Activated T-helper 17 cell treated with anti-CD3 and anti-CD28 coated beads, Interleukin-2, amount 50 U/mL, for 72 hours (primary cell): ENCODE measurements at regions not wholly inside any gene's neighbourhood (a gene's known extent, or its start where the extent isn't known, plus 50 kb on each side); places are given as distances from the start of the nearest gene placed in this dataset.

Experiments used
- ATAC-seq: fragments of 150-1000 bp; cut with Tn5 transposase; replicated peaks from 2 replicates; pipeline ENCODE4 v1.10.0; 2021; ENCODE audit warnings: mild to moderate bottlenecking, moderate library complexity
- H3K27ac Mint-ChIP-seq: one replicate; pipeline ENCODE4 v1.8.0; 2022; ENCODE audit warnings: mixed read lengths
- H3K27me3 Mint-ChIP-seq: one replicate; pipeline ENCODE4 v1.8.0; 2022; ENCODE audit warnings: mixed read lengths
- H3K36me3 Mint-ChIP-seq: one replicate; pipeline ENCODE4 v1.8.0; 2022; ENCODE audit warnings: low read depth, mild to moderate bottlenecking, mixed read lengths
- H3K4me1 Mint-ChIP-seq: one replicate; pipeline ENCODE4 v1.8.0; 2022; ENCODE audit warnings: mixed read lengths
- H3K4me3 Mint-ChIP-seq: one replicate; pipeline ENCODE4 v1.8.0; 2022; ENCODE audit warnings: mild to moderate bottlenecking, mixed read lengths
- H3K9me3 Mint-ChIP-seq: one replicate; pipeline ENCODE4 v1.8.0; 2022; ENCODE audit warnings: mixed read lengths

DNA sequence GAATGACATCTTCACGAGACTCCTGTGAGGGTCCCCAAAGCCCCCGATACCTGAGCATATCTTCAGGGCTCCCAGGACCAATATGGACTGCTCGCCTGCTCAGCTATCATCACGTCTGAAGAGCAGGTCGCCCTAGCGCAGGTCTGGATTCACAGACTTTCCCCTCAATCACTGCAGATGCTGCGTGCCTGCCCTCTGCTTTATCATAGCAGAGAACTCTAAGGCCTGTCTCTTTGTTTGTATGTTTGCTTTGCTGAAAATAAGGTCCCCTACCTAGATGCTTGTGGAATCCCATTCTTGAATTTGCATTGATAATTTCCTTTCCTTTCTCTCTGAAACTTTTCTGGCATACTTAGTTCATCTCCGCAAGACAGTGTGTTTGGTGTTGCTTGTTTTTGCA is 140.3 kb upstream of the NSMCE3 start:
- no peak overlapping the region for H3K27ac Mint-ChIP-seq
- H3K4me3 Mint-ChIP-seq, result no peak overlapping the region
- no peaks in the 10 kb centered on the region for H3K4me1 Mint-ChIP-seq
- no peaks in the 10 kb centered on the region for H3K36me3 Mint-ChIP-seq
- peaks cover 30% of the 10 kb centered on the region for H3K27me3 Mint-ChIP-seq
- no peaks in the 10 kb centered on the region for H3K9me3 Mint-ChIP-seq
- no peak for ATAC-seq

GRCh38 chr15:29405564-29405963 is 135.9 kb upstream of the NSMCE3 start:
- Mint-ChIP-seq H3K27me3 (peaks cover 15% of the 10 kb centered on the region), H3K36me3 (no peaks in the 10 kb centered on the region), H3K4me1 (no peaks in the 10 kb centered on the region), H3K9me3 (no peaks in the 10 kb centered on the region), H3K27ac (no peak overlapping the region), H3K4me3 (no peak overlapping the region)
- no peak for ATAC-seq

DNA sequence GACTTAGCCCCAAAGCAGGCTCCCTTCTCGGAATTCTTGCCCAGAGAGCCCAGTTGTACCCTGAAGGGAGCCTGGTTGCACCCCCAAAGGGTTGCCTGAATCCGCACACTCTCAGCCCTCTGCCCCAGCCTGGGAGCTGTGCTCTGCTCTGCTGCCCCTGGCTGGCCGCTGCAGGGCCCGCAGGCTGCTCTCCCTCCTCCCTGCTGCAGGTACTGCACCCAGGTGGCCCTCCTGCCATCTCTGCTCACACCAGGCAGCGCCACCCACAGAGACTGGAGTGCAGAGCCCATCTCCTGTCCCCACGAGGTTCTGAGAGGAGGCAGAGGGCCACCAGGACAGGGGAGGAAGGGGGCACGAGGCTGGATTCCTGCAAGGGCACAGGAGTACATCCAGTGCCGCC is 134.2 kb upstream of the NSMCE3 start:
- H3K4me3 Mint-ChIP-seq, result no peak overlapping the region
- H3K27me3 Mint-ChIP-seq, result peaks cover 10% of the 10 kb centered on the region
- no peaks in the 10 kb centered on the region for H3K36me3 Mint-ChIP-seq
- no peaks in the 10 kb centered on the region for H3K4me1 Mint-ChIP-seq
- H3K27ac Mint-ChIP-seq, result no peak overlapping the region
- H3K9me3 Mint-ChIP-seq, result no peaks in the 10 kb centered on the region
- no peak for ATAC-seq

DNA sequence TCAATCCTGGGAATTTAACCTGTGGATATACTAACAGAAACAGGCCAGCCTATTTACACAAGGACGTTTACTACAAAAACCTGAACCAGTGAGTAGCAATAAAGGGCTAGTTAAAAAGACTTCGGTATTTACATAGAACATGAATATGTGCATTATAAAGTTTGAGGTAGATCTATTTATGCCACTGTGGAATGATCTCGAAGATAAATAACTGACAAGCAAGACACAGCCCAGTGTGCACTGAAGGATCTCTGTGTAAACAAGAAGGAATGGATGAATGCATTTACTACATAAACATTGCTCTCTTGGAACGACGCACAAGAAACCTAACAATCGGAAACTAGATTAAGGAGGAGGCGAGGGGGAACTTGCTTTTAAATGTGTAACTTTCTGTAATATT is 132.0 kb upstream of the NSMCE3 start:
- H3K27me3 Mint-ChIP-seq, result peaks cover 14% of the 10 kb centered on the region
- H3K27ac Mint-ChIP-seq, result no peak overlapping the region
- no peaks in the 10 kb centered on the region for H3K36me3 Mint-ChIP-seq
- no peak for ATAC-seq
- no peaks in the 10 kb centered on the region for H3K9me3 Mint-ChIP-seq
- H3K4me3 Mint-ChIP-seq, result no peak overlapping the region
- no peaks in the 10 kb centered on the region for H3K4me1 Mint-ChIP-seq

GRCh38 chr15:29400701-29401100 is 131.1 kb upstream of the NSMCE3 start:
- no peaks in the 10 kb centered on the region for H3K4me1 Mint-ChIP-seq
- no peaks in the 10 kb centered on the region for H3K36me3 Mint-ChIP-seq
- H3K27me3 Mint-ChIP-seq, result peaks cover 18% of the 10 kb centered on the region
- no peak for ATAC-seq
- no peak overlapping the region for H3K27ac Mint-ChIP-seq
- H3K4me3 Mint-ChIP-seq, result no peak overlapping the region
- no peaks in the 10 kb centered on the region for H3K9me3 Mint-ChIP-seq

GRCh38 chr15:29398907-29399306 is 129.3 kb upstream of the NSMCE3 start:
- Mint-ChIP-seq H3K4me3 (no peak overlapping the region), H3K27me3 (peaks cover 12% of the 10 kb centered on the region), H3K9me3 (no peaks in the 10 kb centered on the region), H3K4me1 (no peaks in the 10 kb centered on the region), H3K27ac (no peak overlapping the region), H3K36me3 (no peaks in the 10 kb centered on the region)
- no peak for ATAC-seq

DNA sequence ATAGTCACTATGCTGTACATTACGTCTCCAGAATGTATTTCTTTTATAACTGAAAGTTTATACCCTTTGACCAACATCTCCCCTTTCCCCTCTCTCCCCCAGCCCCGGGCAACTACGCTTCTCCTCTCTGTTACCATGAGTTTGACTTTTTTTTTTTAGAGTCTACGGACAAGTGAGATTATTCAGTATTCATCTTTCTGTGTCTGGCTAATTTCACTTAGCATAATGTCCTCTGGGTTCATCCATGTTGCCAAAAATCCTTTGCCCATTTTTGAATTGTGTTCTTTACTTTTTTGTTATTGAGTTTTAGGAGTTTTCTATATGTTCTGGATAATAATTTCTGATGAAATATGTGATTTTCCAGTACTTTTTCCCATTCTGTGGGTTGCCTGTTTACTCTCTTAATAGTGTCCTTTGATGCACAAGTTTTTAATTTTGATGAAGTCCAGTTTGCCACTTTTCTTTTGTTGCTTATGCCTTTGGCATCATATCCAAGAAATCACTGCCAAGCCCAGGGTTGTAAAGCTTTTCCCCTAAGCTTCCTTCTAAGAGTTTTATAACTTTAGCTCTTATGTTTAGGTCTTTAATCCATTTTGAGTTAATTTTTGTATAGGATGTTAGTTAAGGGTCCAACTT is 126.7 kb upstream of the NSMCE3 start:
- Mint-ChIP-seq H3K36me3 (no peaks in the 10 kb centered on the region), H3K27ac (no peak overlapping the region), H3K4me3 (no peak overlapping the region), H3K27me3 (peaks cover 12% of the 10 kb centered on the region), H3K4me1 (no peaks in the 10 kb centered on the region), H3K9me3 (peaks cover 5% of the 10 kb centered on the region)
- ATAC-seq, result no peak

DNA sequence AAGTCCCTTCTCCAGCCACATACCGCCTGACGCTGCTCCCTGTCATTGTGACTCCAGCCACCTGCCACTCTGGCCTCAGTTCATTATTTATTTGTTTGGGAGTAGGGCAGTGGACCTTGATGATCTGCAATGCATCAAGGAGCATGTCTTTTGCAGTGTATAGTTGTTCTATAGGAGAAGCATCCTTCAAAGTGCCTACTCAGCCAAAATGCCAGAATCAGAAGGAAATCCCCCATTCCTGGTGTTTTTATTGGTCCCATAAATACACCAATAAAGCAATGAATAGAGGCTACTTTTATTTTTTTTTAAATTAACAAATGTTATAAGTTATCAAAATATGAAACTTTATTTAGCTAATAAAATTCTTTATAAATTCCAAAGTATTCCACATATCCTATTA is 123.8 kb upstream of the NSMCE3 start:
- H3K4me3 Mint-ChIP-seq, result no peak overlapping the region
- no peak overlapping the region for H3K27ac Mint-ChIP-seq
- peaks cover 10% of the 10 kb centered on the region for H3K27me3 Mint-ChIP-seq
- no peak for ATAC-seq
- H3K36me3 Mint-ChIP-seq, result no peaks in the 10 kb centered on the region
- H3K4me1 Mint-ChIP-seq, result no peaks in the 10 kb centered on the region
- peaks cover 5% of the 10 kb centered on the region for H3K9me3 Mint-ChIP-seq

DNA sequence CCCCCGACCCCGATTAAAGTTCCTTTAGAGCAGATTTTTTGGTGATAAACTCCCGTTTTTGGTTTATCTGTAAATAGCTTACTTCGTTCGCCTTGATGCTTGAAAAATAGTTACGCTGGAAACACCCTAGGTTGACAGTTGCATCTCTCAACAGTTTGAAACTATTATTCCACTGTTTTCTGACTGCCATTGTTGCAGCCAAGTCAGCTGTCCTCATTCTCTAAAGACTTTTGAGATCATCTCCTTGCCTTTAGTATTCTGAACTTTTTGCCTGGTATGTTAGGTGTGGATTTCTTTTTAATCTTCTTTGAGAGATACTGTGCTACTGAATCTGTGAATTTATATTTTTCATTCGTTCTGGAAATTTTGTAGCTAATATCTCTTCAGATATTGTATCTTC is 122.7 kb upstream of the NSMCE3 start:
- Mint-ChIP-seq H3K27me3 (peaks cover 5% of the 10 kb centered on the region), H3K36me3 (no peaks in the 10 kb centered on the region), H3K27ac (no peak overlapping the region), H3K4me1 (no peaks in the 10 kb centered on the region), H3K9me3 (peaks cover 5% of the 10 kb centered on the region), H3K4me3 (no peak overlapping the region)
- ATAC-seq, result no peak

GRCh38 chr15:29390051-29390450 is 120.4 kb upstream of the NSMCE3 start:
- ATAC-seq, result no peak
- Mint-ChIP-seq H3K27me3 (peaks cover 8% of the 10 kb centered on the region), H3K4me3 (no peak overlapping the region), H3K36me3 (no peaks in the 10 kb centered on the region), H3K27ac (no peak overlapping the region), H3K4me1 (no peaks in the 10 kb centered on the region), H3K9me3 (peaks cover 5% of the 10 kb centered on the region)

DNA sequence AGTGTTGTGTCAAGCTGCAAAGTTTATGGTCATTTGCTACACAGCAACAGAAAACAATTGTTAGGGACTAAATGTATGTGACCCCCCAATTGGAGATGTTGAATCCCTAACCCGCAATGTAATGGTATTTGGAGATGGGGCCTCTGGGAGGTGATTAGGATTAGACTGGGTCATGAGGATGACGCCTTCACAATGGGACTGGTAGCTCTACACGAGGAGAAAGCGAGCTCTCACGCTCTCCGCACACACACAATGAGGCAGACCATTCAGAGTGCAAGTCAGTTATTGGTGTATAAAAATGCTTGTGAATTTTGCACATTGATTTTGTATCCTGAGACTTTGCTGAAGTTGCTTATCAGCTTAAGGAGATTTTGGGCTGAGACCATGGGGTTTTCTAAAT is 116.9 kb upstream of the NSMCE3 start:
- Mint-ChIP-seq H3K27me3 (peaks cover 26% of the 10 kb centered on the region), H3K4me1 (no peaks in the 10 kb centered on the region), H3K27ac (no peak overlapping the region), H3K9me3 (no peaks in the 10 kb centered on the region), H3K4me3 (no peak overlapping the region), H3K36me3 (no peaks in the 10 kb centered on the region)
- no peak for ATAC-seq

GRCh38 chr15:29383367-29383766 is 113.7 kb upstream of the NSMCE3 start:
- ATAC-seq, result no peak
- Mint-ChIP-seq H3K9me3 (no peaks in the 10 kb centered on the region), H3K4me3 (no peak overlapping the region), H3K4me1 (no peaks in the 10 kb centered on the region), H3K27me3 (peaks cover 29% of the 10 kb centered on the region), H3K36me3 (no peaks in the 10 kb centered on the region), H3K27ac (no peak overlapping the region)

DNA sequence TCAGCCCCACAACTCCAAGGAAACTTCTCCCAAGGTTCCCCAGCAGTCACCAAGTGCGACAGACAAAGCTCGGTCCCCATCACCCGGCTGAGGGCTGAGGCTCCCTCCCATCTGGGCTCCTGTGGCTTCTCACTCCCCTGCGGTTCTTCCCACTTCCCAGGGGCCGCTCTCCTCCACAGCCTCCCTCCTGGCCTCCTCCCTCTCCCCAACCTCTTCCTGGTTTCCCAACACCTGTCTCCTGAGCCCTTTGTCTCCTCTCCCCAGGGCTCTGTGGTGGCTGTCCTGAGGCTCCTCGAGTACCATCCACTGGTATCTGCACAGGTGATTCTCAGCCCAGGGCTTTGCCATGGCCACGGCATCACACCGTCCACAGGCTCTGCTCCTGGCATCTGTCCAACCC is 113.2 kb upstream of the NSMCE3 start:
- H3K4me3 Mint-ChIP-seq, result no peak overlapping the region
- no peaks in the 10 kb centered on the region for H3K36me3 Mint-ChIP-seq
- no peaks in the 10 kb centered on the region for H3K4me1 Mint-ChIP-seq
- H3K27me3 Mint-ChIP-seq, result peaks cover 29% of the 10 kb centered on the region
- no peak overlapping the region for H3K27ac Mint-ChIP-seq
- no peaks in the 10 kb centered on the region for H3K9me3 Mint-ChIP-seq
- ATAC-seq, result no peak

DNA sequence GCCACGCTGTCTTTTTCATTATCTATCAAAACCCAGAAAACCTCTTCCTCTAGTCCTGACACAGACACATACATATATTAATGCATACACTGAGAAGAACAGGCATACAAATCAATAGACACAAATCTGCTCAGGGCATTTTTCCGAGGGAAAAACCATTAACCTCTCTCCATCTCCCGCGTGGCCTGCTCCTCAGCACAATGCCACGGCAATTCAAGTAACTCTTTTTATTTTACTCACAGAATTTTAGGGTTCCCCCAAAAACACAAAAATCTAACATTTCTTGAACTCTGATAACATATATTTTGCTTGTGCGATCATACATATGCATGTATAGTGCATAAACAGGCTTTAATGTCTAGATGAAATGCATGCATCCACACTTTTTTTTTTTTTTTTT is 110.8 kb upstream of the NSMCE3 start:
- no peaks in the 10 kb centered on the region for H3K36me3 Mint-ChIP-seq
- peaks cover 34% of the 10 kb centered on the region for H3K27me3 Mint-ChIP-seq
- no peak overlapping the region for H3K4me3 Mint-ChIP-seq

DNA sequence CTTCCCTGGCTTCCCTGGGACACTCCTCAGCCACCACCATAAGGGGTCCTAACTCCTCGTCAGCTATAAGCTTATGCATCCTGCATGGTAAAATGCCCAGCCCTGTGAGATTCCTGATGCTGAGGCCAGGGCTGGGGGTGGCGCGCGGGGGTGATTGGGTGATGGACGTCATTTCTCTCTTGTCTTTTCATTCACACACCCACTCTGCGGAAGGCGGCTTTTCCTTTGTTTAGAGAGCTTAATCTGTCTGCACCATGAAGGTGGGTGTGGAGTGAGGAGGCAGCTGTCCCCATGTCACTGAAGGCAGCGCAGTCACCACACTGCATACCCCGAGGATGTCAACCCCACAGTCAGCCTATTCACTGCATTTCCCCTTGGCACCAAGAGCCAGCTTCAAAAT is 110.0 kb upstream of the NSMCE3 start:
- no peak overlapping the region for H3K4me3 Mint-ChIP-seq
- H3K4me1 Mint-ChIP-seq, result no peaks in the 10 kb centered on the region
- H3K9me3 Mint-ChIP-seq, result no peaks in the 10 kb centered on the region
- H3K36me3 Mint-ChIP-seq, result no peaks in the 10 kb centered on the region
- H3K27me3 Mint-ChIP-seq, result peaks cover 34% of the 10 kb centered on the region
- ATAC-seq, result no peak
- no peak overlapping the region for H3K27ac Mint-ChIP-seq

More for the DNA sequence above, 110.8 kb upstream of the NSMCE3 start:
- ATAC-seq, result no peak
- Mint-ChIP-seq H3K4me1 (no peaks in the 10 kb centered on the region), H3K27ac (no peak overlapping the region), H3K9me3 (no peaks in the 10 kb centered on the region)

DNA sequence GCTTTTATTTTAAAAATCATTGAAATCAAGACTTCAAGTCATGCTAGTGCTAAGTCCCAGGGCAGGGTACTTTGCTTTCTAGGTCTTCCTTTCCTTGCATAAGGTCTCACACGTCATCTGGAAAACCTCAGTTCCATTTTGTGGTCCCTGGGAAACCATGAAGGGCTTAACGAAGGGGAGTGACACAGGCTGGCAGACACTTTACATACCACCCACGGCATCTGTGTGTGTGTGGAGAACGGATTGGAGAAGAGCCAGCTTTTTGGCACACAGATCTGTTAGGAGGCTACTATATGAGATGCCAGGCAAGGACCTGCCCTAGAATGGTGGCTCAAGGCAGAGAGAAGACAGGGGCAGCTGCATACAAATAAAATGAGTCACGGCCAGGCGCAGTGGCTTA is 107.5 kb upstream of the NSMCE3 start:
- Mint-ChIP-seq H3K36me3 (no peaks in the 10 kb centered on the region), H3K27me3 (peaks cover 20% of the 10 kb centered on the region), H3K9me3 (no peaks in the 10 kb centered on the region), H3K4me1 (no peaks in the 10 kb centered on the region), H3K27ac (no peak overlapping the region), H3K4me3 (no peak overlapping the region)
- no peak for ATAC-seq
